Esophagus muscularis mucosa (tissue), 4 donors: ENCODE measurements at regions not wholly inside any gene's neighbourhood (a gene's known extent, or its start where the extent isn't known, plus 50 kb on each side); places are given as distances from the start of the nearest gene placed in this dataset.

Source experiments
- EP300 ChIP-seq: sonication (generic); formaldehyde crosslinking; IDR thresholded peaks from one replicate; pipeline ENCODE4 v1.6.1; 2017; ENCODE audit warnings: antibody characterized with exemption
- POLR2A ChIP-seq: fragments of 450-650 bp; IDR thresholded peaks from one replicate; pipeline ENCODE4 v1.6.1; 2017; ENCODE audit warnings: antibody characterized with exemption, moderate library complexity, mild to moderate bottlenecking, low read depth
- TF ChIP-seq, protein P1 (sequence below), 3 experiments: fragments of 200-600 bp in 2 of 3; fragments of 450-650 bp in 1 of 3; sonication (generic) in 2 of 3; IDR thresholded peaks; one replicate each; pipeline ENCODE4 v1.5.1; 2017 to 2019; ENCODE audit warnings: antibody characterized with exemption in 3 of 3, mild to moderate bottlenecking in 2 of 3, moderate library complexity in 1 of 3

DNA sequence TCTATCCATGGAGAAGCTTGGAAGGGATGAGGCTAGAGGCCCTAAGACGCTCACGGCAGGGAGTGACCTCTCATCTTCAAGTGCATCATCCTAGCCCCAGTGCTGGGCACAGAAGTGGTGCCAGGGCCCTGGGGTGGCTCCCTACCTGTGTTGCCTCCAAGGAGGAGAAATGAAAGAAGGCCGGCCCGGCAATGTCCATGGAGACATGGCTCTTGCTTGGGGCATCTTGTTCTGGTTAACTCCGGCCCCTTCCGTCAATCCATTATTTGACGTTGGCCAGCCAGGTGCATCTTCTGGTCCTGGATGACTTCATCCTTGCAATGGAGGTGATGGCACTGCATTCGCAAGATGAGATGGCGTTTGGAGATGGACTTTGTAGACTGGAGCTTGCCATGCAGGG lies 83.2 kb upstream of the ALDH1L1 start:
- TF ChIP-seq EP300 (no peak), POLR2A (no peak)
- TF ChIP-seq, protein P1, sequence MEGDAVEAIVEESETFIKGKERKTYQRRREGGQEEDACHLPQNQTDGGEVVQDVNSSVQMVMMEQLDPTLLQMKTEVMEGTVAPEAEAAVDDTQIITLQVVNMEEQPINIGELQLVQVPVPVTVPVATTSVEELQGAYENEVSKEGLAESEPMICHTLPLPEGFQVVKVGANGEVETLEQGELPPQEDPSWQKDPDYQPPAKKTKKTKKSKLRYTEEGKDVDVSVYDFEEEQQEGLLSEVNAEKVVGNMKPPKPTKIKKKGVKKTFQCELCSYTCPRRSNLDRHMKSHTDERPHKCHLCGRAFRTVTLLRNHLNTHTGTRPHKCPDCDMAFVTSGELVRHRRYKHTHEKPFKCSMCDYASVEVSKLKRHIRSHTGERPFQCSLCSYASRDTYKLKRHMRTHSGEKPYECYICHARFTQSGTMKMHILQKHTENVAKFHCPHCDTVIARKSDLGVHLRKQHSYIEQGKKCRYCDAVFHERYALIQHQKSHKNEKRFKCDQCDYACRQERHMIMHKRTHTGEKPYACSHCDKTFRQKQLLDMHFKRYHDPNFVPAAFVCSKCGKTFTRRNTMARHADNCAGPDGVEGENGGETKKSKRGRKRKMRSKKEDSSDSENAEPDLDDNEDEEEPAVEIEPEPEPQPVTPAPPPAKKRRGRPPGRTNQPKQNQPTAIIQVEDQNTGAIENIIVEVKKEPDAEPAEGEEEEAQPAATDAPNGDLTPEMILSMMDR (IDR thresholded peaks at IDR 0.05): no peak
